Right lobe of liver (tissue), 6 donors: ENCODE measurements at regions not wholly inside any gene's neighbourhood (a gene's known extent, or its start where the extent isn't known, plus 50 kb on each side); places are given as distances from the start of the nearest gene placed in this dataset.

ENCODE experiments used
- ATAC-seq, 4 donors: fragments of 200-7000 bp; cut with Tn5 transposase; one replicate each; pipeline ENCODE4 v1.9.1; 2020; ENCODE audit warnings: mild to moderate bottlenecking in 4 of 4, moderate library complexity in 4 of 4
- DNase-seq, 3 donors: peaks; one replicate each; pipeline ENCODE4 v3.0.0-alpha.2; 2020
- H3K27ac ChIP-seq, 3 donors: fragments of 200-600 bp; one replicate each; pipeline ENCODE4 v1.8.0; 2022
- H3K27me3 ChIP-seq, 2 donors: fragments of 200-600 bp; one replicate each; pipeline ENCODE4 v1.8.0; 2022
- H3K36me3 ChIP-seq, 4 donors: fragments of 200-600 bp; sonication (generic) in 1 of 4; one replicate each; pipeline versions ENCODE4 v1.5.1 to v1.8.0; 2017 to 2022; ENCODE audit warnings: control low read depth in 1 of 4
- H3K4me1 ChIP-seq, 4 donors: fragments of 200-600 bp; sonication (generic) in 1 of 4; one replicate each; pipeline versions ENCODE4 v1.5.1 to v1.8.0; 2017 to 2022; ENCODE audit warnings: control low read depth in 1 of 4
- H3K4me3 ChIP-seq, 3 donors: fragments of 200-600 bp; one replicate each; pipeline ENCODE4 v1.8.0; 2022
- H3K9me3 ChIP-seq, 4 donors: fragments of 200-600 bp; sonication (generic) in 1 of 4; one replicate each; pipeline versions ENCODE4 v1.5.1 to v1.8.0; 2017 to 2022; ENCODE audit warnings: control low read depth in 1 of 4
- CTCF ChIP-seq, 4 donors: fragments of 200-600 bp in 3 of 4; fragments of 450-650 bp in 1 of 4; IDR thresholded peaks; one replicate each; pipeline versions ENCODE4 v1.5.1 to v1.8.0; 2016 to 2022; ENCODE audit warnings: antibody characterized with exemption in 4 of 4, mild to moderate bottlenecking in 2 of 4
- POLR2A ChIP-seq: fragments of 450-650 bp; IDR thresholded peaks from one replicate; pipeline ENCODE4 v1.6.1; 2017; ENCODE audit warnings: antibody characterized with exemption, mild to moderate bottlenecking
- WGBS: methylation state at CpG from one replicate; pipeline ENCODE4 v1.1.6; 2018; ENCODE audit warnings: low coverage, low lambda C conversion rate; ENCODE audit not compliant: insufficient coverage; ENCODE audit errors: missing lambda C conversion rate; 5-methylcytosine and 5-hydroxymethylcytosine counted together
- intact Hi-C, 2 donors: fragments of 100-400 bp; cut with DNase I; formaldehyde crosslinking; loops; one replicate each; pipeline versions ENCODE4 v1.11.2 to v1.14.1; 2022
- donor health status: DM: no; HTN: yes; CAD: no.
- donor health status: DM: no; HTN: no; CAD: no.
- donor health status: DM: no; HTN: no; CAD: no.
- donor health status: DM: no; HTN: yes; CAD: no.
- donor health status: DM: no; HTN: yes; CAD: no.

DNA sequence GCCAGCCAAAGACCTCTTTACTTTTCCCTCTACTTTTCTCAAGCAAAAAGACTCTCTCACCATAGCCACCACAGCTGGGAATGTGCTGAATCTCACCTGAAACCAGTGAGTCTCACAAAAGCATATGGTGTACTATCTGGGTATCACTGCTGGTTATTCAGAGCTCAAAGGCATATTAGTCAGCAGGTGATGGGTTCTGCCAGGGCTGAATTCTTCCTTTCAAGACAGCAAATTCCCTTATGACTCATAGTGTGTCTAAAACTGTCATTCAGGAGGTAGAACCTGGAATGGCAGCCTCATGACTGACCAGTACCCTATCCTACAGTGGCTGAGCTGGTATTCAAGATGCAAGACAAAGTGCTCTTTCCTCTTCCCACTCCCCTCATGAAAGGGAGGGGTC is 2859.1 kb downstream of the PCDH9 start:
- no peak overlapping the region for H3K27ac ChIP-seq
- H3K27me3 ChIP-seq, result no peaks in the 10 kb centered on the region
- intact Hi-C loops, result no loop called here
- H3K4me3 ChIP-seq, result no peak overlapping the region
- TF ChIP-seq POLR2A (no peak), CTCF (IDR thresholded peaks at IDR 0.05) (no peak)
- no peak for ATAC-seq
- H3K36me3 ChIP-seq, result no peaks in the 10 kb centered on the region
- no peak for DNase-seq
- H3K4me1 ChIP-seq, result no peaks in the 10 kb centered on the region
- H3K9me3 ChIP-seq, result no peaks in the 10 kb centered on the region

GRCh38 chr13:64369121-64369520 is 2861.0 kb downstream of the PCDH9 start:
- Histone ChIP-seq H3K9me3 (no peaks in the 10 kb centered on the region), H3K36me3 (no peaks in the 10 kb centered on the region), H3K4me3 (no peak overlapping the region), H3K4me1 (no peaks in the 10 kb centered on the region), H3K27ac (no peak overlapping the region), H3K27me3 (no peaks in the 10 kb centered on the region)
- no peak for ATAC-seq
- intact Hi-C loops, result no loop called here
- no peak for DNase-seq
- TF ChIP-seq POLR2A, result no peak
- TF ChIP-seq CTCF (IDR thresholded peaks at IDR 0.05), result no peak
- 54% methylated on average over 5 of the region's 5 CpGs for WGBS

DNA sequence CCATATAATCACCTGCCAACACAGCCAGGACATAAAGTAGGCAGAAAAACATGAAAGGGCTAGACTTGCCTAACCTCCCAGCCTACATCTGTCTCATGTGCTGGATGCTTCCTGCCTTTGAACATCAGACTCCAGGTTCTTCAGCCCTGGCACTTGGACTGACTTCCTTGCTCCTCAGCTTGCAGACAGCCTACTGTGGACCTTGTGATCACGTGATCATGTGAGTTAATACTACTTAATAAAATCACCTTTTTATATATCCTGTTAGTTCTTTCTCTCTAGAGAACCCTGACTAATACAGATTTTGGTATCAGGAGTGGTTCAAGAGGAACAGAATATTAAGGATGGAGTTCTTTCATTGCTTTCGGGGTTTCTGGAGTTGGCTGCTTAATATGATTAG is 2867.6 kb downstream of the PCDH9 start:
- 45% methylated on average over 2 of the region's 2 CpGs for WGBS
- no peak overlapping the region for H3K4me3 ChIP-seq
- H3K27ac ChIP-seq, result no peak overlapping the region
- DNase-seq (no peak), ATAC-seq (no peak)
- H3K36me3 ChIP-seq, result no peaks in the 10 kb centered on the region
- no peaks in the 10 kb centered on the region for H3K27me3 ChIP-seq
- no peaks in the 10 kb centered on the region for H3K9me3 ChIP-seq
- no peaks in the 10 kb centered on the region for H3K4me1 ChIP-seq
- intact Hi-C loops, result no loop called here
- no peak for TF ChIP-seq CTCF (IDR thresholded peaks at IDR 0.05)
- no peak for TF ChIP-seq POLR2A

- 42% methylated on average over 2 of the region's 2 CpGs for WGBS
- H3K27me3 ChIP-seq, result no peaks in the 10 kb centered on the region
- DNase-seq, result no peak
- no peaks in the 10 kb centered on the region for H3K9me3 ChIP-seq
- H3K4me1 ChIP-seq, result no peaks in the 10 kb centered on the region
- TF ChIP-seq POLR2A (no peak), CTCF (IDR thresholded peaks at IDR 0.05) (no peak)
- intact Hi-C loops, result no loop called here
- H3K36me3 ChIP-seq, result no peaks in the 10 kb centered on the region
- no peak for ATAC-seq
- no peak overlapping the region for H3K27ac ChIP-seq
- H3K4me3 ChIP-seq, result no peak overlapping the region
Measured at GRCh38 chr13:64347664-64348063, 2882.5 kb downstream of the PCDH9 start.

DNA sequence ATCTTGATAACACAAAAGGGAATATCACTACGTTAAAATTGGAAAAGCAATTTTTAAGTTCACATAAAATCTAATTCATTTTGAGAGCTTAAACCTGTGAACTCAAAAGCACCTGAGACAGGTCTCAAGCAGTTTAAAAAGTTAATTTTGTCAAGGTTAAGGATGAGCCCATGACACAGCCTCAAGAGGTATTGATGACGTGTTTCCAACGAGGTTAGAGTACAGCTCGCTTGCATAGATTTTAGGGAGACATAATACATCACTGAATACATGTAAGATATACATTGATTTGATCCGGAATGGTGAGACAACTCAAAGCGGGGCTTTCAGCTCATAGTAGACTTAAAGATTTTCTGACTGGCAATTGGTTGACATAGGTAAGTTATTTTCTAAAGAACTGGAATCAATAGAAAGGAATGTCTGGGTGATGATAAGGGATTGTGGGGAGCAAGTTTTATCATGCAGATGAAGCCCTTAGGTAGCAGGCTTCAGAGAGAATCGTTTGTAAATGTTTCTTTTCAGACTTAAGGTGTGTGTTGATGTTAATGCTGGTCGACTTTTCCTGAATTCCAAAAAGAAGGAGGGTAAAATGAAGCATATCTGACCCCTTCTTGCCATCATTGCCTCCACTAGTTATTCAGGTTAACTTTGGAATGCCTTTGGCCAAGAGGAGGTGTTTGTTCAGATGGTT is 2890.6 kb downstream of the PCDH9 start:
- H3K27me3 ChIP-seq, result no peaks in the 10 kb centered on the region
- DNase-seq, result no peak
- intact Hi-C loops, result no loop called here
- ATAC-seq, result no peak
- no peak overlapping the region for H3K4me3 ChIP-seq
- no peak overlapping the region for H3K27ac ChIP-seq
- H3K4me1 ChIP-seq, result no peaks in the 10 kb centered on the region
- no peaks in the 10 kb centered on the region for H3K36me3 ChIP-seq
- peaks cover 0 to 6% (median 0%) of the 10 kb centered on the region in 4 donors for H3K9me3 ChIP-seq
- no peak for TF ChIP-seq CTCF (IDR thresholded peaks at IDR 0.05)
- TF ChIP-seq POLR2A, result no peak
- WGBS, result 44% methylated on average over 8 of the region's 8 CpGs
